Mononuclear cell (primary cell): ENCODE measurements at regions not wholly inside any gene's neighbourhood (a gene's known extent, or its start where the extent isn't known, plus 50 kb on each side); places are given as distances from the start of the nearest gene placed in this dataset.

Experiments
- H3K27me3 ChIP-seq: 2 replicates; pipeline ENCODE4 v1.6.0; 2011; ENCODE audit warnings: low read length, control low read depth; ENCODE audit not compliant: insufficient read depth
- H3K4me1 ChIP-seq: 2 replicates; pipeline ENCODE4 v1.5.1; 2011; ENCODE audit warnings: mild to moderate bottlenecking, low read length, control low read depth; ENCODE audit not compliant: insufficient read depth
- H3K4me3 ChIP-seq: 2 replicates; pipeline ENCODE4 v1.5.1; 2011; ENCODE audit warnings: mild to moderate bottlenecking, low read length, moderate library complexity
- H3K9me3 ChIP-seq: 2 replicates; pipeline ENCODE4 v1.5.1; 2011; ENCODE audit warnings: low read depth, mild to moderate bottlenecking, control low read depth, low read length

- Histone ChIP-seq H3K27me3 (no peaks in the 10 kb centered on the region), H3K4me3 (no peak overlapping the region), H3K9me3 (no peaks in the 10 kb centered on the region), H3K4me1 (no peaks in the 10 kb centered on the region)
Observed at GRCh38 chr10:128306966-128307365, 180.7 kb upstream of the MKI67 start.

- Histone ChIP-seq H3K4me3 (no peak overlapping the region), H3K27me3 (no peaks in the 10 kb centered on the region), H3K9me3 (no peaks in the 10 kb centered on the region), H3K4me1 (no peaks in the 10 kb centered on the region)
Observed at GRCh38 chr10:128307820-128308219, 181.6 kb upstream of the MKI67 start.

DNA sequence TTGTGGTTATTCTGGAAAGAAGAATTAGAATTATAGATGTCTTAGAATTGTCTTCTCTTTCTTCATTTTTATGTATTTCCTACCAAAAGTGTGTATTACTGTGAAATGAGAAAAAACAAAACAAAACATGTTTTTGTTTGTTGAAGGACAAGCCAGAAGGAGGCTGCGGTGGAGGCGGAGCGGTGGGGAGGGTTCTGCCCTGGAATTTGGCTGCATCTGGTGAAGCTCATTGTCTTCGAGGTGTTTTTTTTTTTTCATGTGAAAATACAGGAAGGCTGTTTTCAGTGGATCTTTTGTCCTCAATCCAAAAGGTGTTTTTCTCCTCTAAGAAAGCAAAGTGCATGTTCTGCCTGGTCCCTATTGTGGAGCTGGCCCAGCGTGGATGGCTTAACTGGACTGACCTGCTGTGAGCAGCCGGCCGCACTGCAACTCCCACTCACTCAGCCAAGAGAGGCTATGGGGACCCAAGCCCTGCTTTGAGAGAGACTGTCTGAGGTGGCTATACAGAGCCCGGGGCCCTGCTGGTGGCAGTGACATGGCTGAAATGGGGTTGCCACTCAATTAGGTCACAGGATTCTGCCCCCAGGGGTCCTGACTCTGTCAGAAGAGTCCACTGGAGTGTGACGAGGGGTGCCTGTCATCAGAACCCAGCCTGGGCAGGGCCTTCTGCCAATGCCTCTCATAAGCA lies 184.9 kb upstream of the MKI67 start:
- Histone ChIP-seq H3K4me1 (no peaks in the 10 kb centered on the region), H3K27me3 (no peaks in the 10 kb centered on the region), H3K4me3 (no peak overlapping the region), H3K9me3 (no peaks in the 10 kb centered on the region)

DNA sequence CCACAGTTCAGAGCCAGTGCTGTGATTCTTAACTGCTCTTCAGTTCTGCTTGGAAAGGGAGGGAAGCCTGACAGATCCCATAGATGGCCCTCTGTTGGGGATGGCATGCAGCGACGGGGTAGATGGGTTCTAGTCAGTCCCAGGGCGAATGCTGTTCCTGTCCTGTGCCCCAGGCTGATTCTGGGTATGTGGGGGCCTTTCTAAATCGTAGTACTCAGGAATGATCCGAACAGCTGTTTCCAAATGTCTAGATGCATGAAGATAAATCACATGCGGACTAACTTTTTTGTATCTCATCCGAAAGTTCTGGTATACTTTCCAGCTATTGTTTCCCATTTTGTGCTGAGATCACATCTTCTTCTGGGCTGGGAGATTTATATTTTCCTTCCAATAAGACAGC lies 186.0 kb upstream of the MKI67 start:
- no peaks in the 10 kb centered on the region for H3K27me3 ChIP-seq

DNA sequence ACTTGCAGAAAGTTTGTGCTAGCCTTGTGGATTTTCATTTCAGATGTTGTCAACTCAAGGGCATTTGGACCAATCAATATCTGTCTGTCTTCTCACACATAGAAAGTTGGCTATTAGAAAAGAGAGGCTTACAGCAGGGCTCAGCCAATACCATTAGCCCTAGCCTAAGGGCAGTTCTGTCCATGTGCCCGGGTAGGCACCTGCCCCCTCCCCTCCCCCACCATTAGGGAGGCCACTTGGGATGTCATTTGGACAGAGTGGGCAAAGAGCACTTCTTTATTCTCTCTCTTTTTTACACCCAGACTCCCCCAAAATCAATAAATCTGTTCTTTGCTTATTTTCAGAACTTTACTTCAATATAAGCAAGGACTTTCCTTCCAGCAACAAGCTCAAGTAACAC lies 188.5 kb upstream of the MKI67 start:
- no peak overlapping the region for H3K4me3 ChIP-seq
- no peaks in the 10 kb centered on the region for H3K27me3 ChIP-seq
- H3K9me3 ChIP-seq: no peaks in the 10 kb centered on the region
- H3K4me1 ChIP-seq: no peaks in the 10 kb centered on the region

More for the DNA sequence above, 186.0 kb upstream of the MKI67 start:
- H3K4me1 ChIP-seq: no peaks in the 10 kb centered on the region
- H3K9me3 ChIP-seq: no peaks in the 10 kb centered on the region
- H3K4me3 ChIP-seq: no peak overlapping the region

GRCh38 chr10:128316121-128316726 lies 190.0 kb upstream of the MKI67 start:
- Histone ChIP-seq H3K27me3 (no peaks in the 10 kb centered on the region), H3K4me3 (no peak overlapping the region), H3K4me1 (no peaks in the 10 kb centered on the region), H3K9me3 (no peaks in the 10 kb centered on the region)

- no peak overlapping the region for H3K4me3 ChIP-seq
Observed at GRCh38 chr10:128316925-128317324, 190.7 kb upstream of the MKI67 start.

GRCh38 chr10:128318366-128318765 lies 192.1 kb upstream of the MKI67 start:
- H3K27me3 ChIP-seq: no peaks in the 10 kb centered on the region
- no peaks in the 10 kb centered on the region for H3K9me3 ChIP-seq
- no peaks in the 10 kb centered on the region for H3K4me1 ChIP-seq
- H3K4me3 ChIP-seq: no peak overlapping the region

More at GRCh38 chr10:128316925-128317324, 190.7 kb upstream of the MKI67 start:
- H3K9me3 ChIP-seq: no peaks in the 10 kb centered on the region
- H3K27me3 ChIP-seq: no peaks in the 10 kb centered on the region
- H3K4me1 ChIP-seq: no peaks in the 10 kb centered on the region

- Histone ChIP-seq H3K4me1 (no peaks in the 10 kb centered on the region), H3K9me3 (no peaks in the 10 kb centered on the region), H3K27me3 (no peaks in the 10 kb centered on the region), H3K4me3 (no peak overlapping the region)
Observed at GRCh38 chr10:128318913-128319312, 192.7 kb upstream of the MKI67 start.

- H3K9me3 ChIP-seq: no peaks in the 10 kb centered on the region
- no peaks in the 10 kb centered on the region for H3K4me1 ChIP-seq
- H3K4me3 ChIP-seq: no peak overlapping the region
- H3K27me3 ChIP-seq: no peaks in the 10 kb centered on the region
Observed at GRCh38 chr10:128322106-128322505, 195.9 kb upstream of the MKI67 start.

DNA sequence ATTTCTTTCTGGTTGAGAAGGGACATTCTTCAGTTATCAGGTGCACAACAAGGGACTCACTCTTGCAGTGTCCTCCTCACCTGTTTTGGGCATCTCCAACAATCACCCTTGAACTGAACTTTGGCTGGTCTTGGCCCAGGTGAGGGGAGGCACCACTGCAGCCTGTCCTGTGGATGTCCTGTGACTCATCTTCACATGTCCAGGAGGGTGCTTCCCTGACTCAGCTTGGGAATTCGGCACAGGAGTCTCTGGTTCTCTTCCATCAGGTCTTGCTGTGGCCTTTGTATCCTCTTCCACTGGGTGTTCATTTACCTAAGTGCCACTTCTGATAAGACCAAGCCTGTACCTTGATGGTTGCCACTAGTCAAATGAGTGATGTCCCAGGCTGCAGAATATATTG lies 196.7 kb upstream of the MKI67 start:
- H3K4me3 ChIP-seq: no peak overlapping the region
- no peaks in the 10 kb centered on the region for H3K9me3 ChIP-seq
- H3K27me3 ChIP-seq: no peaks in the 10 kb centered on the region
- no peaks in the 10 kb centered on the region for H3K4me1 ChIP-seq

DNA sequence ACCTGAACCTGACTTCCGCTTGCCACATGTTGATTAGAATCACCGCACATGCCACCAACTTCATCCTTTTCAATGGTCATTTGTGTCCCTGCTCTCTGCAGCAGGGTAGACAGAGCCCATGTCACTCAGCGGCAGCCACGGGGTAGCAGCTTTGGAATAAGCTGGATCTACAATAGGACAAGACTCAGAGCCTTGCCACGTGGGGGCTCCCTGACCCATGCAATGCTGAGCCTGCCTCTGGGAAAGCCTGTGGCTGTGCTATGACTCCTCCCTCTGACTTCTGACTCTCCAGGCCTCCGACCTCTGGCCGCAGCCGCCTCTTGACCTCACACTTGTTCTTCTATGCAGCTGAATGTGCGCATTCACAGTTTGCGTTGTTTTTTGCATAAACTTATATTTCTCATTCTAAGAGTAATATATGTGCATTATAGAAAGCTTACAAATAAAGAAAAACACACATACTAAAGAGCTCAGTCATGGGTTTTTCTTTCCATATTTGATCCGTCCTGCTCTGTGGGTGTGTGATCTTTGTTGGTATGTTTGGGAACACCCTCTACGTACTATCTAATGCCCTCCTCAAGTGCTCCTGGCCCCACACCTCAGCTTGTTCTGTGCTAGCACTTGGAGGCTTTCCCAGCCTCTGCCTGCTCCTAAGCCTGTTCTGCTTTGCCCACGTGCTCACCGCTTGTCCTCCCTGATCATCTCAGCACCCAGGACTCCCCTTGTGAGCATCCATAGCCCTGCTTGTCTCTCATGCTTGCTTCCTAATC lies 198.0 kb upstream of the MKI67 start:
- H3K27me3 ChIP-seq: peaks cover 1% of the 10 kb centered on the region
- H3K4me1 ChIP-seq: no peaks in the 10 kb centered on the region
- no peak overlapping the region for H3K4me3 ChIP-seq
- no peaks in the 10 kb centered on the region for H3K9me3 ChIP-seq

GRCh38 chr10:128325788-128326187 lies 199.6 kb upstream of the MKI67 start:
- Histone ChIP-seq H3K9me3 (no peaks in the 10 kb centered on the region), H3K4me3 (no peak overlapping the region), H3K4me1 (no peaks in the 10 kb centered on the region), H3K27me3 (peaks cover 5% of the 10 kb centered on the region)

GRCh38 chr10:128326251-128326650 lies 200.0 kb upstream of the MKI67 start:
- Histone ChIP-seq H3K9me3 (no peaks in the 10 kb centered on the region), H3K4me3 (no peak overlapping the region), H3K4me1 (no peaks in the 10 kb centered on the region), H3K27me3 (peaks cover 6% of the 10 kb centered on the region)

GRCh38 chr10:128326851-128327250 lies 200.6 kb upstream of the MKI67 start:
- Histone ChIP-seq H3K4me1 (no peaks in the 10 kb centered on the region), H3K4me3 (no peak overlapping the region), H3K9me3 (no peaks in the 10 kb centered on the region), H3K27me3 (peaks cover 6% of the 10 kb centered on the region)
